GM21381 (cell line): ENCODE measurements at regions not wholly inside any gene's neighbourhood (a gene's known extent, or its start where the extent isn't known, plus 50 kb on each side); places are given as distances from the start of the nearest gene placed in this dataset.

Source experiments
- ATAC-seq: cut with Tn5 transposase; IDR thresholded peaks from one replicate; pipeline ENCODE4 v1.9.1; 2021; ENCODE audit warnings: mild to moderate bottlenecking, moderate library complexity; ENCODE audit not compliant: unreplicated experiment

GRCh38 chr2:37541516-37541915 is 129.9 kb downstream of the CDC42EP3 start:
- ATAC-seq, result no peak

GRCh38 chr2:37543999-37544557 is 127.4 kb downstream of the CDC42EP3 start:
- no peak for ATAC-seq

GRCh38 chr2:37544591-37545031 is 126.8 kb downstream of the CDC42EP3 start:
- ATAC-seq, result no peak

GRCh38 chr2:37549598-37549997 is 121.8 kb downstream of the CDC42EP3 start:
- peak; percentile 64 for ATAC-seq

GRCh38 chr2:37550190-37550589 is 121.3 kb downstream of the CDC42EP3 start:
- ATAC-seq, result no peak

GRCh38 chr2:37551783-37552182 is 119.7 kb downstream of the CDC42EP3 start:
- ATAC-seq, result no peak

GRCh38 chr2:37552339-37552738 is 119.1 kb downstream of the CDC42EP3 start:
- no peak for ATAC-seq

- no peak for ATAC-seq
Observed at GRCh38 chr2:37553411-37554154, 117.9 kb downstream of the CDC42EP3 start.

- no peak for ATAC-seq
Observed at GRCh38 chr2:37554155-37554510, 117.3 kb downstream of the CDC42EP3 start.

GRCh38 chr2:37554687-37555086 is 116.8 kb downstream of the CDC42EP3 start:
- no peak for ATAC-seq

GRCh38 chr2:37555457-37555856 is 116.0 kb downstream of the CDC42EP3 start:
- peak; percentile 34 for ATAC-seq

GRCh38 chr2:37556256-37556655 is 115.2 kb downstream of the CDC42EP3 start:
- ATAC-seq, result no peak

GRCh38 chr2:37558623-37559022 is 112.8 kb downstream of the CDC42EP3 start:
- peak; percentile 50 for ATAC-seq

GRCh38 chr2:37560241-37560848 is 111.1 kb downstream of the CDC42EP3 start:
- no peak for ATAC-seq

GRCh38 chr2:37560863-37561614 is 110.4 kb downstream of the CDC42EP3 start:
- ATAC-seq, result no peak

- peak; percentile 64 for ATAC-seq
Observed at GRCh38 chr2:37561615-37562569, 109.5 kb downstream of the CDC42EP3 start.

GRCh38 chr2:37563375-37564015 is 107.9 kb downstream of the CDC42EP3 start:
- no peak for ATAC-seq

GRCh38 chr2:37564356-37564755 is 107.1 kb downstream of the CDC42EP3 start:
- ATAC-seq, result no peak

- ATAC-seq, result no peak
Observed at GRCh38 chr2:37566517-37566981, 104.9 kb downstream of the CDC42EP3 start.

- ATAC-seq, result no peak
Observed at GRCh38 chr2:37568565-37568964, 102.9 kb downstream of the CDC42EP3 start.
